GM10847 (cell line): ENCODE measurements at regions not wholly inside any gene's neighbourhood (a gene's known extent, or its start where the extent isn't known, plus 50 kb on each side); places are given as distances from the start of the nearest gene placed in this dataset.

ENCODE experiments used
- POLR2A ChIP-seq: IDR thresholded peaks from 2 replicates; pipeline ENCODE4 v1.6.1; 2011; ENCODE audit not compliant: insufficient read length; ENCODE audit errors: extremely low read depth

DNA sequence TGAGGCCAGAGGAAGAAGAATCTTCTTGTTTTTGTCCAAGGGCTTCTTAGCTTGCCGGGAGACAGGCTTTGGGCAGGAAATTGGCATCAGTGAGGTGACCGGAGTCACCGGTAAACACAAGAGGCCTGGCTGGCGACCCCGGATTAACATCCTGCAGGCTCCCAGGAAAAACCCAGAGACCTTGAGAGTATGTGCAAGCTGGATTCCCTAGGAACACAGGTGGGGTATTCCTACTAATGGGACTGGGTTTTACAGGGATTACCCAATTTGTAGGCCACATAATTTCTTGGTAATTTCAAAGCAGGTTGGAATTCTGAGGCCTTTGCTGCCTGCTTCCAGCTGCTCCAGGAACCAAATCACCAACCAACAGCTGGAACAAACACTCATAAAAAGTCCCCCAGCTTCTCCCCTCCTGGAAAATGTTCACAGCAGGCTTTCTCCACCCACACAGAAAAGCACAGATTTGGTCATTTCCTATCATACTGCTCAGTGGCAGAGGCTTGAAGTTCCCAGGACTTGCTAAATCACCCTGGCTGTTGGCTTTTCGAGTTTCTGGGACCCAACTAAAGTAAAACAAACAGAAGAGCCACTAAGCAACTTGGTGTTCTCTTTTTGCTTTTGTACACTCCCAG is 258.8 kb downstream of the IRF8 start:
- no peak for TF ChIP-seq POLR2A

DNA sequence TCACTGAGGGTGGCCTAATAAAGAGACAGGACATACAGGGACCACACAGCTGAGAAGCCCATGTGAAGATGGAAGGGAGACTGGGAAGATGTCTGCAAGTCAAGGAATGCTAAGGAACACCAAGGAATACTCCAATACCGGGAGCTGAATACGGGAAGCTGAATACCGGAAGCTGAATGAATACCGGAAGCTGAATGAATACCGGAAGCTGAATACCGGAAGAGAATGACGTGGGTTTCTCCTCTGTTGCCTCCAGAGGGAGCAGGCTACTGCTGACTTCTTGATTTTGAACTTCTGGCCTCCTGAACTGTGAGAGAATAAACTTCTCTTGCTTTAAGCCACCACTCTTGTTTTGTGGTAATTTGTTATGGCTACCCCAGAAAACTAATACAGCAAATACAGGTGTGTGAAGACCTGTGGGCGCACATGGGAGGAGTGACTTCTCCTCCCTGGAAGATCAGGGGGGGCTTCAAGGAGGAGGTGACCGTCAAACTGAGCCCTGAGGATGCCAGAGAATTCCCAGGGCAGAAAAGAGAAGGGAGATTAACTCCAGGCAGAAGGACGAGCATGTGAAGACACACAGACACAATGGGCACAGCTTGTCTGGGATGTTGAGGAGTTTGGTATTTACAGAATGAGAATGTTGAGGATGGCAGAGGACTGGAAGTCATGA is 259.9 kb downstream of the IRF8 start:
- TF ChIP-seq POLR2A, result no peak

DNA sequence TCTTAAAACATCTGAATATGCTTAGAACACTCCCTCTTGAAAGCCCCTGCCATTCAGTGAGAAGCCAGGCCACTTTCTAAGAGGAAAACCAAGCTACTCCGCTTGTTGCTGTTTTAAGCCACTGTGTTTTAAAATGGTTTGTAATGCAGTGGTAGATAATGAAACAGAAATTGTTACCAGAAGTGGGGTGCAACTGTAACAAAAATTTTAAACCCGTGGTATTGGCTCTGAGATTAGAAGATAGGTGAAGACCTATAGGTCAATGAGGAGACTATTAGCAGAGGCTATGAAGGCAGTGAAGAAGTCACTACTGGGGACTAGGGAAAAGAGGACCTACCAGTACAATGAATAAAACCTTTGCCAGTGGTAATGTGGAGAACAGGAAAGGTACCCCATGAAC is 266.5 kb downstream of the IRF8 start:
- TF ChIP-seq POLR2A, result no peak

DNA sequence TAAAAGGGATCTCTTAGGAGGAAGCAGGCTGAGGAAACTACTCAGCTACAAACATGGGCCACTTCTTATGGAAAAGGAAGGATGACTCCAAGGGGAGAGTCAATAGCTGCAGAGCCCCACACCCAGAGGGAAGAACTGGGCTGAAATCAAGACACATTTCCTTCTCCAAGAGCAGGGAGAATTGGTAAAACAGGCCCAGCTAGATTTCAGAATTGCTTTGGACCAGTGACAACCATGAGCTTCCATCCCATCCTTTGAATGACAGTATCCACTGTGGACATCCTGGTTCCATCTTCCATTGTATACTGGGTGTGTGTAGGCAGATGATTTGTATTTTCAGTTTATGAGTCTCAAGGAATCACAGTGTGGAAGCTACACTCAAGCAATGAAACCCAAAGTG is 267.5 kb downstream of the IRF8 start:
- TF ChIP-seq POLR2A, result no peak

DNA sequence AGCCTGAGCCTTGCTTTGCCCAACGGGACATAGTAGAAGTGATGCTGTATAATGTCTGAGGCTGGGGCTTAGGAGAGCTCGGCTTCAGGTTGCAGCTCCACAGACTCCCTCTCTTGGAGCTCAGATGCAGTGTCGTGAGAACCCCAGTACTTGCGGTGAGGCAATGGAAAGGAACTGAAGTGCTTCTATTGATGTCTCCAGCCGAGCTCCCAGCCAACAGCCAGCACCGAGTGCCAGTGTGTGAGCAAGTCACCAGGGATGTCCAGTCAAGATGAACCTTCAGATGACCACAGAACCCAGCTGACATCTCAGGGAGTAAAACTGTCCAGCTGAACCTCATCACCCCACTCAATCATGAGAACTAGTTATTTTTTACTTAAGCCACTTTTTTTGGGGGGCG is 268.1 kb downstream of the IRF8 start:
- no peak for TF ChIP-seq POLR2A

DNA sequence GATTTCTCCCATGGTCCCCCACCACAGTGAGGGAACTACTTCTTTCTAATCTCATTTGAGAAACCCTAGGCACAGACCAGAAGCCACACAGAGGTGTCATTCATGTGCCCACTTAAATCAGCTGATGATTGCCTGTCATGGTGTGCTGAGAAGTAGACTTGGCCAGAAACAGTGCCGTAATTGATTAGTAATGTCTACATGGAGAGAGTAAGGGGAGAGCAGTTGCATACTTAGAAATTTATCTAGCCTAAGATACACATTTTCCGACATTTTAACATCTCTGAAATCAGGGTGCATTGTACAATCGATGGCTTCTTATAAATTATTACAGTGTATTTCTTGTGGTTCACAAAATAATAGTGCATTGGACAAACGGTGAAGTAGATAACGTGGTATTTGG is 271.8 kb downstream of the IRF8 start:
- no peak for TF ChIP-seq POLR2A

DNA sequence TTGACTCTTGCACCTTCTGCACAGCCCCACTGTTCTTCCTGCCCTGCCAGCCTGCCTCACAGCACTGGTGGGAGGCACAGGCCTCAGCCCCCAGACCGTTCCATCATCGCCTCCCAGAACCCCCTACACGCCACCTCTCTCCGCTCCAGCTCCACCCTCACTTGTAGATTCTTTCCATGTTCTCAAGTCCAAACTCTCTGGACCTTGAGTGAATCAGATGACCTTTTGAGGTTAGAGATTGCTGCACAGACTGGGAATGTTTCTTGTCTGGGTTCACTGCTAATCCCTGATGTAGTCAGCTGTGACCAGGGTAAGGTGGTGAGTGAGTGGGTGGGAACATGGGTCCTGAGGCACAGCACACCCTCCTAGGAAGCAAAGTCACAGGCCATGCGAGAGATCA is 272.4 kb downstream of the IRF8 start:
- TF ChIP-seq POLR2A, result no peak

DNA sequence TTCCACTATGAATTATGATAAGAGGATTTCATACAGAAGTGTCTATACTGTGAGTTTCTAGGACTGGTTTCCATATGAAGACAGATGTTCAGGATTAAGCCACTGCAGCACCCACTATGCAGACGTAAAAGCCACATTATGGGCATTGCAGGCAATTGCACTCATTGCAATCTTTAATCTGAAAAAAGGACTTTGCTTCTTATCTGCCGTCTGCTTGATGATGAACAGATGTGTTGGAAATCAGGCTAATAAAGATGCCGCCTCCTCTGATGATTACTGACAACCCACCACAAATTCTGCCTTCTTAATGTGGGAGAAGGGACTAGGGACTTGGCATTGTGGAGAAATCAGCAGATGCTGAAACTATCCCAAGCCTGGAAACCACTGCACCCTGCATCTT is 276.9 kb downstream of the IRF8 start:
- TF ChIP-seq POLR2A, result no peak

DNA sequence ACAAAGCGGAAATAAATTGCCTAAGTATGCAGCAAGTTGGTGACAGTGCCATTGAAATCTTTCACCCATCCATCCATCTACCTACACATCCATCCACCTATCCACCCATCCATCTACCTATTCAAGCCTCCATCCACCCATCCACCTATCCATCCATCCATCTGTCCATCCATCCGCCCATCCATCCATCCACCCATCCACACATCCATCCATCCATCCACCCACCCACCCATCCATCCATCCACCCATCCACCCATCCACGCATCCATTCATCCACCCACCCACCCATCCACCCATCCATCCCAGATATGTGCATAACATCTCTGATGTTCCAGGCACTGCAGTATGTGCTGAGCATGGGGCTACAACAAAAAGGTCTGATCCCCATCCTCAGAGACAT is 277.5 kb downstream of the IRF8 start:
- no peak for TF ChIP-seq POLR2A

DNA sequence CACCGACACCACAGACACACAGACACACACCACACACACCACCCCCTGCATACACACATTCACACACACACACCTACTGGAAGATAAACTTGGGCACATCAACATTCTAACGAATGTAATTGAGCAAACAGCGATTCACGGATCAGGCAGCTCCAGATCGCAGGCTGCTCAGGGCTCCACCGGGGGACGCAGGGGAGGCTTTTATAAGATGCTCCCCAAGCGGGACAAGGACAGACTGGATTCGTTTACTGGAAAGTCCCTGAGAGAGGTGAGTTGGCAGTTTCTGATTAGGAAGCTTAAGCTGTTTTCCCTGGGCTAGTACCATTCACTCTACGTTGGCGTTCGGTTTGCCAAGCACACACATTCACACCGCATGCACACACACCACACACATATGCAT is 281.3 kb downstream of the IRF8 start:
- no peak for TF ChIP-seq POLR2A

DNA sequence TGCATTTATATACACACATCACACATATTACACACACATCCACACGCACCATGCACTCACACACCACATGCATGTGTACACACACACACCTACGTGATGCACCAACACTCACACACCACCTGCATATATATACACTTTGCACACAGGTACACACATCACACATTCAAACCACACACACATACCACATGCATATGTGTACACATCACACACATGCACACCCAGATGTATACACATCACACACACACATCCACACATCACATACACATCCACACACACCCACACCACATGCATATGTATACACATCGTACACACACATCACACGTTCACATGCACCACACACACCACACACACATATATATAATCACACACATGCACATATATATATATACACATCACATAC is 281.8 kb downstream of the IRF8 start:
- TF ChIP-seq POLR2A, result no peak

DNA sequence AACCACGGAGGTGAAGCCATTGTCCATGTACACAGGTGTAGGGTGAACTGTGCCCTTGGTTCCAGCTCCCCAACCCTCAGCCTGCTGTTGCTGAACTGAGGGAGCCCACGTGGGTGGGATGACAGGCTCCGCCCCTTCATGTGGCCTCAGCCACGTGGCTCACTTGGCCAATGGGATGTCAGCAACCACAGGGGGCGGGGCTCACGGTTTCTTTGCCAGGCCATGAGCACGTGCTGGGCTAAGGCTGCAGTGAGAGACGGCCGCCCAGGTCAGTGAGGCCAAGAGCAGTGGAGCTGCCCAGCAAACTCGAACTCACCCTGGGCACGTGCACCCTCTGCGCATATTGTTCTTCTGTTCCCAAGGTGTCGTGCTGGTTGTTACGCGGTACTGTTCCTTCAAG is 282.6 kb downstream of the IRF8 start:
- no peak for TF ChIP-seq POLR2A

DNA sequence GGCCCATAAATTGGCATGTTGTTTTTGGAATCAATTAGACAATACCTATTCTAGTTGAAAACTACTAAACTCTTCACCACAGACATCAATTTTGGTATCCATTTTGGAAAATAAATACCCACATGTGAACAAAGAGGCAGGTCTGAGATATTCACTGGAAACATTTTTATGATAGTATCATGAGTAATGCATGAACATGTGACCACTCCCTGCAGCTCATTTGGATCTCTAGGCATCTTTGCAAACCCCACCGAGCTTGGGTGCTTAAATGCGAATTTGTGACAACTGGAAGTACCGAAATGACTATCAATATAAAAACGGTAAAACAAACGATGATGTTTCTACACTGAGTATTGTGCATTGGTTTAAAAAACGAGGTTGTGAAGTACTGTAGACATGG is 285.2 kb downstream of the IRF8 start:
- no peak for TF ChIP-seq POLR2A

DNA sequence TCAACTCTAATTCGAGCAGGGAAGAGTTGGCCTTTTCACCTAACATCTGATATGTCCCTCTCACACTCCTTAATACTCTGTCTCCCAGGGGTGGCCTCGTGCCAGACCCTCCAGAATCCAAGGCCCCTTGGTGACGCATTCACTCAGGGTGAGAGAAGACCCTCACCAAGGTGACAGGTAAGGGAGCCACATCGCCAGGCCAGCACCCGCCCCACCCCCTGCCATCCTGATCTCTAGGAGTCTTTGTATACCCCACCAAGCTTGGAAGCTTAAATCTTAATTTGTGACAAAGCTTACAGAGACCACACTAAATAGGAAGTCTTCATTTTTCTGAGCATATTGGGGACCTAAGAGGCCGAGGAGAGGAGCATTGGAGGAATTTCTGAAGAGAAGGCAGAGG is 286.1 kb downstream of the IRF8 start:
- TF ChIP-seq POLR2A, result no peak

DNA sequence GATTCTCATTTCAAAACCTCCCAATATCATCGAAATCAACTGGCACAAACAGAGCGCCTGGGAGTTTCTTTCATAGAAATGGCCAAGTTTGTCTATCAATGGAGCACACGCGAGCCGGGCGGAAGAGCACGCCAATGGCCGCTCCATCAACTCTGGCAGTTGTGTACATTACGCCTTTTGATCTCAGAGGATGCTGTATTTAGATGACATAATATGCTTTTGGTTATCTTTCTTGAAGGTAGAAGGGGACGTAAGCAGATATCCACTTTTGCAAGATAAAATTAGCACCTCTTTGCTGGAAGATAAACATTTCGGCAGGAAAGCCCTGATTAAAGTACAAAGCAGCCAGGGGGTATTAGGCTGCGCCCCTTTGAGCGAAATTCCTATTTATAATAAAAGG is 287.4 kb downstream of the IRF8 start:
- TF ChIP-seq POLR2A, result no peak

DNA sequence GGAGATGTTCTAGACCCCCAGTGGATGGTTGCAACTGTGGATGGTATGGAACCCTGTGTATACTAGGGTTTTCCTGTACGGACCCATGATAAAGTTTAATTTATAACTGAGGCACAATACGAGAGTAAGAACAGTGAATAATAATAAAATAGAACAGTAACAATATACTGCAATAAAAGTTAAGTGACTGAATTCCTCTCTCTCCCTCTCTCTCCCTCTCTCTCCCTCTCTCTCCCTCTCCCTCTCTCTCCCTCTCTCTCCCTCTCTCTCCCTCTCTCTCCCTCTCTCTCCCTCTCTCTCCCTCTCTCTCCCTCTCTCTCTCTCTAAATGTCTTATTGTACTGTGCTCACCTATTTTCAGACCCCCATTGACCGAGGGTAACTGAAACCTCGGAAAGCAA is 291.0 kb downstream of the IRF8 start:
- TF ChIP-seq POLR2A, result no peak

DNA sequence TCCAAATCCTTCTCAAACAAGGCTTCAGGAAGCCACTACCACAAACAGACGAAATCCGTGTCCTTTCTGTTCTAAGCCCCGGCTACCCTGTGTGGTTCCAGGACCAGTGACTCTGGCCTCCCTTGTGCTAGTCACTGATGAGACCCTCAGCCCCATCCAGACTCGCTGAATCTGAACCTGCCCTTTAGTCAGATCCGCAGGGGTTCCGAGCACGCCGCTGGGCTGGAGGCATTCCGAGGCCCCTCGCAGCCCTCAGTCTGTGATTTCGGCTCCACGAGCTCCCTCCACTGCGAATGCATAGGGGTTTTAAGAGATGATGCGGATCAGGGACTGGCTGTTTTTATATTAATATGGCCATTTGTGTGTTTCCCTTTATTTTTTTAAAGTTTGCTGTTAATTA is 292.7 kb downstream of the IRF8 start:
- TF ChIP-seq POLR2A, result no peak
